SK-N-SH (cell line): ENCODE measurements at regions not wholly inside any gene's neighbourhood (a gene's known extent, or its start where the extent isn't known, plus 50 kb on each side); places are given as distances from the start of the nearest gene placed in this dataset.

Experiments
- EP300 ChIP-seq, 2 experiments: IDR thresholded peaks; 2 replicates each; pipeline versions ENCODE4 v1.4.0 to v1.6.1; 2012; ENCODE audit warnings: borderline replicate concordance in 1 of 2, low read depth in 1 of 2, low read length in 1 of 2
- FOXM1 ChIP-seq: IDR thresholded peaks from 2 replicates; pipeline ENCODE4 v1.4.0; 2012; ENCODE audit warnings: low read depth, mild to moderate bottlenecking
- JUND ChIP-seq: IDR thresholded peaks from 2 replicates; pipeline ENCODE4 v1.4.0; 2012
- NRF1 ChIP-seq: IDR thresholded peaks from 2 replicates; pipeline ENCODE4 v1.6.1; 2012; ENCODE audit warnings: low read depth, mild to moderate bottlenecking, low read length
- POLR2AphosphoS5 ChIP-seq: IDR thresholded peaks from 2 replicates; pipeline ENCODE4 v1.6.1; 2012; ENCODE audit warnings: low read depth, low read length
- RAD21 ChIP-seq: IDR thresholded peaks from 2 replicates; pipeline ENCODE4 v1.6.1; 2012; ENCODE audit warnings: mild to moderate bottlenecking, low read length
- SIN3A ChIP-seq: IDR thresholded peaks from 2 replicates; pipeline ENCODE4 v1.6.1; 2012; ENCODE audit warnings: low read depth, mild to moderate bottlenecking, low read length, moderate library complexity, borderline replicate concordance
- SMC3 ChIP-seq: IDR thresholded peaks from 2 replicates; pipeline ENCODE4 v1.6.1; 2012; ENCODE audit warnings: low read depth, low read length, improper control_type of control experiment
- TAF1 ChIP-seq: IDR thresholded peaks from 2 replicates; pipeline ENCODE4 v1.6.1; 2012; ENCODE audit warnings: low read depth, mild to moderate bottlenecking, low read length, moderate library complexity, borderline replicate concordance
- YY1 ChIP-seq: IDR thresholded peaks from 2 replicates; pipeline ENCODE4 v1.4.0; 2012; ENCODE audit warnings: low read depth, mild to moderate bottlenecking
- TF ChIP-seq, protein P1 (sequence below): IDR thresholded peaks from 2 replicates; pipeline ENCODE4 v1.4.0; 2012; ENCODE audit warnings: low read depth, borderline replicate concordance
- TF ChIP-seq, protein P2 (sequence below): fragments of 200-600 bp; sonication (generic); IDR thresholded peaks from 2 replicates; pipeline ENCODE4 v1.6.1; 2017; ENCODE audit warnings: antibody characterized with exemption, mild to moderate bottlenecking, moderate library complexity

DNA sequence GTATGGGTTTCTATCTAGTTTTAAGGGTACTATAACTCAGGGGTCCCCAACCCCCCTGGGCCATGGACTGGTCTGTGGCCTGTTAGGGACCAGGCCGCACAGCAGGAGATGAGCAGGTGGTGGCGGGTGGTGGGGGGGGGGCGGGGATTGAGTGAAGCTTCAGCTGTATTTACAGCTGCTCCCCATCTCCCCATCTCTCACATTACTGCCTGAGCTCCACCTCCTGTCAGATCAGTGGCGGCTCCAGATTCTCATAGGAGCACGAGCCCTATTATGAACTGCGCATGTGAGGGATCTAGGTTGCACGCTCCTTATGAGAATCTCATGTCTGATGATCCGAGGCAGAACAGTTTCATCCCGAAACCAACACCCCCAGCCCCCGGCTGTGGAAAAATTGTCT is 95.1 kb upstream of the SLC45A1 start:
- TF ChIP-seq, protein P1, sequence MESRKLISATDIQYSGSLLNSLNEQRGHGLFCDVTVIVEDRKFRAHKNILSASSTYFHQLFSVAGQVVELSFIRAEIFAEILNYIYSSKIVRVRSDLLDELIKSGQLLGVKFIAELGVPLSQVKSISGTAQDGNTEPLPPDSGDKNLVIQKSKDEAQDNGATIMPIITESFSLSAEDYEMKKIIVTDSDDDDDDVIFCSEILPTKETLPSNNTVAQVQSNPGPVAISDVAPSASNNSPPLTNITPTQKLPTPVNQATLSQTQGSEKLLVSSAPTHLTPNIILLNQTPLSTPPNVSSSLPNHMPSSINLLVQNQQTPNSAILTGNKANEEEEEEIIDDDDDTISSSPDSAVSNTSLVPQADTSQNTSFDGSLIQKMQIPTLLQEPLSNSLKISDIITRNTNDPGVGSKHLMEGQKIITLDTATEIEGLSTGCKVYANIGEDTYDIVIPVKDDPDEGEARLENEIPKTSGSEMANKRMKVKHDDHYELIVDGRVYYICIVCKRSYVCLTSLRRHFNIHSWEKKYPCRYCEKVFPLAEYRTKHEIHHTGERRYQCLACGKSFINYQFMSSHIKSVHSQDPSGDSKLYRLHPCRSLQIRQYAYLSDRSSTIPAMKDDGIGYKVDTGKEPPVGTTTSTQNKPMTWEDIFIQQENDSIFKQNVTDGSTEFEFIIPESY = no peak
- TF ChIP-seq SMC3 = no peak
- TF ChIP-seq, protein P2, sequence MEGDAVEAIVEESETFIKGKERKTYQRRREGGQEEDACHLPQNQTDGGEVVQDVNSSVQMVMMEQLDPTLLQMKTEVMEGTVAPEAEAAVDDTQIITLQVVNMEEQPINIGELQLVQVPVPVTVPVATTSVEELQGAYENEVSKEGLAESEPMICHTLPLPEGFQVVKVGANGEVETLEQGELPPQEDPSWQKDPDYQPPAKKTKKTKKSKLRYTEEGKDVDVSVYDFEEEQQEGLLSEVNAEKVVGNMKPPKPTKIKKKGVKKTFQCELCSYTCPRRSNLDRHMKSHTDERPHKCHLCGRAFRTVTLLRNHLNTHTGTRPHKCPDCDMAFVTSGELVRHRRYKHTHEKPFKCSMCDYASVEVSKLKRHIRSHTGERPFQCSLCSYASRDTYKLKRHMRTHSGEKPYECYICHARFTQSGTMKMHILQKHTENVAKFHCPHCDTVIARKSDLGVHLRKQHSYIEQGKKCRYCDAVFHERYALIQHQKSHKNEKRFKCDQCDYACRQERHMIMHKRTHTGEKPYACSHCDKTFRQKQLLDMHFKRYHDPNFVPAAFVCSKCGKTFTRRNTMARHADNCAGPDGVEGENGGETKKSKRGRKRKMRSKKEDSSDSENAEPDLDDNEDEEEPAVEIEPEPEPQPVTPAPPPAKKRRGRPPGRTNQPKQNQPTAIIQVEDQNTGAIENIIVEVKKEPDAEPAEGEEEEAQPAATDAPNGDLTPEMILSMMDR = no peak
- no peak for TF ChIP-seq TAF1
- TF ChIP-seq EP300 (IDR thresholded peaks at IDR 0.05; ENCODE audit: borderline replicate concordance in 1 of 2, low read depth in 1 of 2, low read length in 1 of 2) = no peak
- TF ChIP-seq JUND = no peak
- no peak for TF ChIP-seq YY1
- no peak for TF ChIP-seq POLR2AphosphoS5
- no peak for TF ChIP-seq SIN3A
- no peak for TF ChIP-seq FOXM1
- no peak for TF ChIP-seq RAD21
- TF ChIP-seq NRF1 = no peak
